CD4-positive, alpha-beta T cell treated with Interleukin-6 at 100 ng/mL for 8 hours (primary cell): ENCODE measurements at regions not wholly inside any gene's neighbourhood (a gene's known extent, or its start where the extent isn't known, plus 50 kb on each side); places are given as distances from the start of the nearest gene placed in this dataset.

ENCODE experiments used
- DNase-seq: peaks from one replicate; pipeline ENCODE4 v3.0.0-alpha.2; 2020; ENCODE audit warnings: mixed read lengths, low spot score

GRCh38 chr2:120899771-120900170 is 164.1 kb downstream of the GLI2 start:
- no peak for DNase-seq

- DNase-seq, result no peak
Observed at GRCh38 chr2:120901201-120901600, 165.5 kb downstream of the GLI2 start.

- DNase-seq, result no peak
Observed at GRCh38 chr2:120902592-120902991, 166.9 kb downstream of the GLI2 start.

- DNase-seq, result no peak
Observed at GRCh38 chr2:120904379-120904778, 168.7 kb downstream of the GLI2 start.

GRCh38 chr2:120904830-120905234 is 169.2 kb downstream of the GLI2 start:
- DNase-seq, result no peak

GRCh38 chr2:120905298-120905697 is 169.6 kb downstream of the GLI2 start:
- no peak for DNase-seq

GRCh38 chr2:120905824-120906571 is 170.3 kb downstream of the GLI2 start:
- no peak for DNase-seq

GRCh38 chr2:120906914-120907313 is 171.2 kb downstream of the GLI2 start:
- DNase-seq, result no peak

- no peak for DNase-seq
Observed at GRCh38 chr2:120907822-120908221, 172.2 kb downstream of the GLI2 start.

GRCh38 chr2:120908314-120908975 is 172.8 kb downstream of the GLI2 start:
- no peak for DNase-seq

GRCh38 chr2:120909102-120909501 is 173.4 kb downstream of the GLI2 start:
- no peak for DNase-seq

- DNase-seq, result no peak
Observed at GRCh38 chr2:120910164-120910563, 174.5 kb downstream of the GLI2 start.

- DNase-seq, result no peak
Observed at GRCh38 chr2:120910956-120911951, 175.6 kb downstream of the GLI2 start.

- DNase-seq, result no peak
Observed at GRCh38 chr2:120912101-120912985, 176.7 kb downstream of the GLI2 start.

GRCh38 chr2:120913972-120914838 is 178.5 kb downstream of the GLI2 start:
- DNase-seq, result no peak

GRCh38 chr2:120914839-120915521 is 179.3 kb downstream of the GLI2 start:
- DNase-seq, result no peak

- no peak for DNase-seq
Observed at GRCh38 chr2:120915670-120916069, 180.0 kb downstream of the GLI2 start.

GRCh38 chr2:120916446-120916845 is 180.8 kb downstream of the GLI2 start:
- no peak for DNase-seq

GRCh38 chr2:120917886-120918285 is 182.2 kb downstream of the GLI2 start:
- no peak for DNase-seq

GRCh38 chr2:120919216-120919615 is 183.5 kb downstream of the GLI2 start:
- DNase-seq, result no peak
